Transverse colon (tissue), 4 donors: ENCODE measurements at regions not wholly inside any gene's neighbourhood (a gene's known extent, or its start where the extent isn't known, plus 50 kb on each side); places are given as distances from the start of the nearest gene placed in this dataset.

Source experiments
- EP300 ChIP-seq: sonication (generic); formaldehyde crosslinking; IDR thresholded peaks from one replicate; pipeline ENCODE4 v1.6.1; 2017; ENCODE audit warnings: antibody characterized with exemption, low read depth
- POLR2A ChIP-seq: fragments of 450-650 bp; IDR thresholded peaks from one replicate; pipeline ENCODE4 v1.6.1; 2016; ENCODE audit warnings: antibody characterized with exemption, mild to moderate bottlenecking, moderate library complexity
- POLR2AphosphoS5 ChIP-seq, 3 donors: sonication (generic); formaldehyde crosslinking; IDR thresholded peaks; one replicate each; pipeline ENCODE4 v1.6.1; 2016; ENCODE audit warnings: antibody characterized with exemption in 3 of 3
- TF ChIP-seq, protein P1 (sequence below), 5 experiments: fragments of 200-600 bp in 3 of 5; fragments of 450-650 bp in 2 of 5; sonication (generic) in 3 of 5; IDR thresholded peaks; 1 replicate in 2 of 5; 2 replicates in 3 of 5; pipeline ENCODE4 v1.5.1; 2016 to 2017; ENCODE audit warnings: antibody characterized with exemption in 5 of 5, inconsistent platforms in 3 of 5, mild to moderate bottlenecking in 2 of 5, moderate library complexity in 1 of 5

DNA sequence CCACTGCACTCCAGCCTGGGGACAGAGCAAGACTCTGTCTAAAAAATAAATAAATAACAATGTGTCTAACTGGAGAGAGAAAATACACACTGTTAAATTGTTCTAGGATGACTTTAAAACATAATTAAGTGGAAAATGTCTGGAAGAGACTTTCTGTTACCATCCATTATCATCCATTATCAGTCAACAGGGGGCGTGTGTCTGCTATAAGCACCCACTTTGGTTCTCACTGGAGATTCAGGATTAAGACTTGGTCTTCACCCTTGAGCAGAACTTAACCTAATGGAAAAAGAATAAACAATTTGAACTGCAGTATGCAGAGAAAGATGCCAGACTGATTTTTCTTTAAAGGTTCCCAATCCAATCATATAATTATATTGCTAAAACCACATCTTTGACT, 999.8 kb upstream of the GYPC start:
- TF ChIP-seq, protein P1, sequence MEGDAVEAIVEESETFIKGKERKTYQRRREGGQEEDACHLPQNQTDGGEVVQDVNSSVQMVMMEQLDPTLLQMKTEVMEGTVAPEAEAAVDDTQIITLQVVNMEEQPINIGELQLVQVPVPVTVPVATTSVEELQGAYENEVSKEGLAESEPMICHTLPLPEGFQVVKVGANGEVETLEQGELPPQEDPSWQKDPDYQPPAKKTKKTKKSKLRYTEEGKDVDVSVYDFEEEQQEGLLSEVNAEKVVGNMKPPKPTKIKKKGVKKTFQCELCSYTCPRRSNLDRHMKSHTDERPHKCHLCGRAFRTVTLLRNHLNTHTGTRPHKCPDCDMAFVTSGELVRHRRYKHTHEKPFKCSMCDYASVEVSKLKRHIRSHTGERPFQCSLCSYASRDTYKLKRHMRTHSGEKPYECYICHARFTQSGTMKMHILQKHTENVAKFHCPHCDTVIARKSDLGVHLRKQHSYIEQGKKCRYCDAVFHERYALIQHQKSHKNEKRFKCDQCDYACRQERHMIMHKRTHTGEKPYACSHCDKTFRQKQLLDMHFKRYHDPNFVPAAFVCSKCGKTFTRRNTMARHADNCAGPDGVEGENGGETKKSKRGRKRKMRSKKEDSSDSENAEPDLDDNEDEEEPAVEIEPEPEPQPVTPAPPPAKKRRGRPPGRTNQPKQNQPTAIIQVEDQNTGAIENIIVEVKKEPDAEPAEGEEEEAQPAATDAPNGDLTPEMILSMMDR (IDR thresholded peaks at IDR 0.05), result no peak
- TF ChIP-seq POLR2A (no peak), POLR2AphosphoS5 (IDR thresholded peaks at IDR 0.05) (no peak), EP300 (no peak)
